ENCODE measurements at regions not wholly inside any gene's neighbourhood (a gene's known extent, or its start where the extent isn't known, plus 50 kb on each side); places are given as distances from the start of the nearest gene placed in this dataset.
"Not testable (repeated sequence)": the region's sequence is repeated elsewhere in the genome, so short reads cannot be mapped to it uniquely, and the experiment has no call there.

DNA sequence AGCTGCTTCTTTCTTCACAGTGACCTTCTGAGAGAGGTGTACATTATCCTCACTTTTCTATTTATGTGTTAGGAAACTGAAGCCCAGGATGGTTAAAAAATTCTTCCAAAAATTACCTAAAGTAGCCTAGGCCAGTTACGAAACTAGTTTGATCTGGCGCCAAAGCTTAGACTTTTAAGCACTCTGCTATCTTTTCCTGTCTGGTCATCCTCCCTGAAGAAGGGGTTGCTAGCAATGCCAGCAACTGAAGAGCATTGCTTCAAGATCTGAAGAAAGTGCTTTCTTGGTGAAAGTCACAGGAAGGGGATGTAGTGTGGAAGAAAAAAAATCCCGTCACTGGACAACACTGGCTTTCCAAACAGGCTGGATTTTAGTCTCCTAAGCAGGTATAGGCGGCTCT, 618.8 kb upstream of the GRM7 start:
- DNase-seq = no peak

GRCh38 chr3:6248528-6248927, 612.4 kb upstream of the GRM7 start:
- no peak for DNase-seq

- DNase-seq = no peak
These were observed 611.2 kb upstream of the GRM7 start for GRCh38 chr3:6249679-6250078.

DNA sequence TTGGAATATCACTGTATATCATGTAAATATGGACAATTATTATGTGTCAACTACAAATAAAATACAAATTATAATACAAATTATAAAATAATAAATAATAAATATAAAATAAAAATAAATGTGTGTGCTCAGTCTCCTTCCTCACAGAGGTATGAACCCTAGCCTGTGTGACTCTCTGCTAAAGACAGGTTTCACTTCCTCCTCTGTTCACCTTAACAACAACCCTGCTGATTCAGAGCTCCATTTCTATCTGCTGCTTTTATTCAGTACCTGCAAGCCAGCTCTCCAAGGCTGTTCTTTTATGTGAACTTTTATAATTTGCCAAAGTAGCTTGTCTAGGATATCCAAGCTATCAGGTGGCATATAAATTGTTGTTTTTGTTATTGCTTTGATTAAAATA, 610.7 kb upstream of the GRM7 start:
- no peak for DNase-seq

DNA sequence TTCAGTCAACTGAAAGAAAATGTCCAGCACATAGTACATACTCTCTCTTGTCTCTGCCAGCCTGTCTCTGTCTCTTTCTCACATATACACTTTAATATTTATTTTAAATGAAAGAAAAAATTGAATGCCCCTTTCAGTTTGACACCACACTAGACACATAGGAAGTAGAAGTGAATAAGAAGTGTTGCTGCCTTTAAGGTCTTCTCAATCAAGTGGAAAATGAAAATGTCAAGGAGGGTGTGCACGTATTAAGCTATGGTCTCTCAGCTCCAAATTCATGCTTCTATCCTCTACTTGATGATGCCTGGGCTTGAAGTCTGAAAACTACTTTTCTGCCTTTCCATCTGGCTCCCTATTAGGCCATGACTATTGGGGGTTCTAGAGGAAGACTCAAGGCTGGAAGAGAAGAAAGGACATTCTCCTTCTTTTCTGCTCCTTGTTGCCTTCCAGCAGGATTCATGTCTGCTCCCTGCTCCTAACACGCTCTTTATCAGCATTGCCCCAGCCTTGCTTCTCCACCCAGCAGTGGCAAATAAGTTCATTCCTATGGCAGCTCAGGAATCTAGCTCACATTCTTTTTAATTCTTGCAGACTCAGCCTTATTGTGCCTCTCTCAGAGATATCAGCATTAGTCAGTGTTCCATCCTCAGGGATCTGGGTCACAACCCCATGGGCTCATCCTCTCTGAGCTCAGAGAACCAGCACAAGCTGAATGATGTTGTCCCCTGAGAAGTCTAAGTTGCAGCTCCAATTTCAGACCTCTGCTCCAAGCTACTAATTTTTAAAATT, 609.1 kb upstream of the GRM7 start:
- DNase-seq = no peak

DNA sequence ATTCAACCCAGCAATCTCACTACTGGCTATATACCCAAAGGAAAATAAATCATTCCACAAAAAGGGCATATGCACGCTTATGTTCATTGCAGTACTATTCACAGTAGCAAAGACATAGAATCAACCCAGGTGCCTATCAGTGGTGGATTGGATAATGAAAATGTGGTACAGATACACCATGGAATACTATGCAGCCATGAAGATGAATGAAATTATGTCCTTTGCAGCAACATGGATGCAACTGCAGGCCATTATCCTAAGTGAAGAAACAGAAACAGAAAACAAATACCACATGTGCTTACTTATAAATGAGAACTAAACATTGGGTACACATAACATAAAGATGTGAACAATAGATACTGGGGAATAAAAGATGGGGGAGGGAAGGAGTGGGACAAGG, 606.4 kb upstream of the GRM7 start:
- no peak for DNase-seq

DNA sequence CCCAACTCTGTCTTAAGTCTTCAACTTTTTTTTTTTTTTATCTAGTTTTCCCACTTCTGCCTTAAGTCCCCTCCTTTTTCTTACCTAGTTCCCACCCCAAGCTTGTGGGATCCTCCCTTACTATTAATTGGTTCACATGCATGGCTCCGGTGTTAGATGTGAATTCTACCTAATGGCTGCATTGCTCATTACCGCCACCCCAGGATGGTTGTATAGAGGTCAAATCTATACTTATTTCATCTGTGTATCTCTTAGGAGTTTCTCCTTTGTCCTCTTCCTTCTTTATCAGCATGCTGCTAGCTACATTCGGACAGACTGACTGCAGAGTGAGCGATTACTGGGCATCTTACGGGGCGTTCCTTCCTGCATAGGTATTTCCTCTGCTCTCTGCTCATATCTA, 605.7 kb upstream of the GRM7 start:
- DNase-seq = no peak

- DNase-seq = no peak
These were observed 600.2 kb upstream of the GRM7 start for GRCh38 chr3:6260551-6261191.

- DNase-seq = peak; percentile 31
These were observed 598.9 kb upstream of the GRM7 start for GRCh38 chr3:6262010-6262409.

- no peak for DNase-seq
These were observed 596.9 kb upstream of the GRM7 start for GRCh38 chr3:6264036-6264435.

GRCh38 chr3:6264906-6265305, 596.0 kb upstream of the GRM7 start:
- DNase-seq = no peak

- DNase-seq = no peak
These were observed 594.8 kb upstream of the GRM7 start for GRCh38 chr3:6266135-6266534.

DNA sequence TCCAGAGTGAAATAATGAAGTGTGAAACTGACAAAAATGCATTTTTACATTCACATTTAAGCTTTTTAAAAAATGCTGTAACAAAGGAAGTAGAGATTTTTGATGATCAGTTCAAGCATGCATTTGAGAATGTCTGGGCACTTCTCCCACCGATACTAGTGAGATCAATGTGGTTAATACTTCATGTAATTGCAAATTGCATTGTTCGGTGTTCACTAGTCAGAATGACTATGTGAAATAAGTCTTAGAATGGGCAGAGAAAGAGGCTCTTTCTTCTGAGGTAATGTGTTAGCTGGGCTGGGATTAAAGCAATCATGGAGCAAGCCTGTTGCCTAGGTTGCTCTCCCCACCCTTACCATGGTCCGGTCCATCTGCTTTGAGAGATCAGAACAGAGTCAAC, 587.0 kb upstream of the GRM7 start:
- no peak for DNase-seq

GRCh38 chr3:6281662-6282061, 579.3 kb upstream of the GRM7 start:
- no peak for DNase-seq

- no peak for DNase-seq
These were observed 578.0 kb upstream of the GRM7 start for GRCh38 chr3:6282918-6283317.

DNA sequence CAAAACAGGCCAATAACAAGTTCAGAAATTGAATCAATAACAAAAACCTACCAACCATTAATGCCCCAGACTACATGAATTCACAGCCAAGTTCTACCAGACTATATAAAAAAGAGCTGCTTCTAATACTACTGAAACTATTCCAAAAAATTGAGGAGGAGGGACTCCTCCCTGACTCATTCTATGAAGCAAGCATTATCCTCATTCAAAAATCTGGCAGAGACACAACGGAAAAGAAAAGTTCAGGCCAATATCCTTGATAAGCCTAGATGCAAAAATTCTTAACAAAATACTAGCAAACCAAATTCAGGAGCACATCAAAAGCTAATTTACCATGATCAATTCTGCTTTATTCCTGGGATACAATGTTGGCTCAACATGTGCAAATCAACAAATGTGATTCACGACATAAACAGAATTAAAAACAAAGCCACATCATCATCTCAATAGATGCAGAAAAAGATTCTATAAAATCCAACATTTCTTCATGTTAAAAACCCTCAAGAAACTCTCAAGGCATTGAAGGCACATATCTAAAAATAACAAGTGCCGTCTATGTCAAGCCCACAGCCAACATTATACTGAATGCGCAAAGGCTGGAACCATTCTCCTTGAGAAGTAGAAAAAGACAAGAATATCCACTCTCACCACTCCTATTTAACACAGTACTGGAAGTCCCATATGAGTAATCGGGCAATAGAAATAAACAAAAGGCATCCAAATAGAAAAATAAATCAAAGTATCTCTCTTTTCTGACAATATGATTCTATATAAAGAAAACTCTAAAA, 573.6 kb upstream of the GRM7 start:
- no peak for DNase-seq

DNA sequence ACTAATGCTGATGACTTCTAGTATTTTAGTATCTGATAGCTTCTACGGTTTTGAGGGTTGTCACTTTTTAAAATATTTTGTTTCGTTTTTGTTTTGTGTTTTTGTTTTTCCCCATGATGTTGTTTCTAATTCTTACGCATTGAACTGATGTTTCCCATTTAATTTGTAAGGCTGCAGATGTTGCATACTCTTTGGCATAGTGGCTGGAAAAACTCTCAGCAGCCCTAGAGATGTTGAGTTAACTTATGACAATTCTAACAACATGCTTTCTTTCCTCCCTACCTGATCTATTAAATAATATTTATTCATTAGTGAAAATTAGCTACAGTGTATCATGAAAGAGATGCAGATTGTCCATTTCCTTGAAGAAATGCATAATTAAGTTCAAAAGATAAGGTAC, 559.3 kb upstream of the GRM7 start:
- DNase-seq = no peak

DNA sequence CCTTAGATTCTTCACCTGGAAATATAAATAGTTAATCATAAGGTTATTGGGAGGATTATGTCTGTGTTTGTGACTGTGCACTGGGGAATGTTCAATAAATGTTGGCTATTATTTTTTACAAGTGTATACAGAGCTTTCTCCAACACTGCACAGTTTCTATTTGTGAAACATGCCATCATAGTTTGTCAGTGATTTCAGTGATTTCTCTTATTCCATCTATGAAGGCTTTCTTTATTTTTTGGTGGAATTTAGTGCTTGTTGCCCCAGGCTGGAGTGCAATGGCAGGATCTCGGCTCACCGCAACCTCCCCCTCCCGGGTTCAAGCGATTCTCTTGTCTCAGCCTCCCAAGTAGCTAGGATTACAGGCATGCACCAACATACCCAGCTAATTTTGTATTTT, 545.0 kb upstream of the GRM7 start:
- no peak for DNase-seq

DNA sequence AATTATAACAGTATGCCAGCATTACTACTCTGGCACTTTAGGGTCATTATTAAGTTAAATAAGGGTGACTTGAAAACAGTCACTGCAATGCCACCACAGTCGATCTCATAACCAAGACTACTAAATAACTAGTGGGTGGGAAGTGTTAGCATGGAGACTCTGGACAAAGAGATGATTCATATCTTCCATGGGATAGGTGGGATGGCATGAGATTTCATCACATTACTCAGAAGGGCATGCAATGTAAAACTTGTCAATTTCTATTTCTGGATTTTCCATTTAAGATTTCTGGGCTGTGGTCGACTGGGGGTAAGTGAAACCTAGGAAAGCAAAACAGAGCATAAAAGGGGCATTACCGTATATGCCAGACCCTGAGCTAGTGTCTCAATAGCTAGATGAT, 538.9 kb upstream of the GRM7 start:
- no peak for DNase-seq

DNA sequence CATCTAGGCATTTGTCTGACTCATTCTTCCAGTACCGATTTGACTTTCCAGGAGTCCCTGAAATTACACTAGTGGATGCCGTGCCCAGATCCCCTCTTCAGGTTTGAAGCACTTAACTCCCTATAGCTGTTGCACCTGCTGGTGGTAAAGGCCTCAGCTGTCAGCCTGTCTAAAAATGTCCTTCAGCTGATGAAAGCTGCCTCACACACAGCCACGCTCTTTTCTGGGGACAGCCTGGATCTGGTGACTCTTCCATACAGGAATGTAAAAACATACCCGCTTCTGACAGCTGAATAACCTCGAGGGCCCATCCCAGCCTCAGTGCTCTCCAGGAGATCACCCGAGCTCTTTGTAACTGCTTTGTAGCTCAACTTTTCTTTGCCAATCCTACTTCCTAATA, 534.1 kb upstream of the GRM7 start:
- no peak for DNase-seq

- not testable (repeated sequence) for DNase-seq
These were observed 520.0 kb upstream of the GRM7 start for GRCh38 chr3:6340980-6341325.

GRCh38 chr3:6351752-6352151, 509.2 kb upstream of the GRM7 start:
- no peak for DNase-seq

DNA sequence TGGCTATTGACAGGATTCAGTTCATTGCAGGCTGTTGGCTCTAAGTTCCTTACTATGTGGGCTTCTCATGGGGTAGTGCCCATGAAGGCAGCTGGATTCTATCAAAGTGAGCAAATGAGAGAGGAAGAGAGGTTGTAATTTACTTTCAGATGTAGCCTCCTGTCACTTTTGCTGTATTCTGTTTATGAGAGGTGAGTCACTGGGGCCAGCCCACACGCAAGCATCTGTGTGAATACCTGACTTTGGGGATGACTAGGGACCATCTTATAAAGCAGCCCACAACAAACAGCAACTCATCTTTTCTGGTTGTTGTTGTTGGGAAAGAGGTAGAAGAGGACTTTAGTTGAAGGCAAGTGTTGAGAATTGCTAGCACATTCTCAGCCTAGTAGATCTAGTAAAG, 506.3 kb upstream of the GRM7 start:
- DNase-seq = no peak

DNA sequence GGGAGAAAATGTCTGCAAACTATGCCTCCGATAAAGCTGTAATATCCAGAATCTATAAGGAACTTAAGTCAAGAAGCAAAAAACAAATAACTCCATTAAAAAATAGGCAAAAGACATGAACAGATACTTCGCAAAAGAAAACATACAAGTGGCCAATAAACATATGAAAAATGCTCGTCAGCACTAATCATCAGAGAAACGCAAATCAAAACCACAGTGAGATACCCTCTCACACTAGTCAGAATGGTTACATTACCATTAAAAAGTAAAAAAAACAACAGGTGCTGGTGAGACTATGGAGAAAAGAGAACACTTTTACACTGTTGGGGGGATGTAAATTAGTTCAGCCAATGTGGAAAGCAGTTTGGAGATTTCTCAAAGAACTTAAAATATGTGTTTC, 498.5 kb upstream of the GRM7 start:
- no peak for DNase-seq

Measured in COR-L47 (cell line).